PFSK-1 (cell line): ENCODE measurements at regions not wholly inside any gene's neighbourhood (a gene's known extent, or its start where the extent isn't known, plus 50 kb on each side); places are given as distances from the start of the nearest gene placed in this dataset.

Experiments
- POLR2AphosphoS5 ChIP-seq: IDR thresholded peaks from 2 replicates; pipeline ENCODE4 v1.6.1; 2012; ENCODE audit warnings: low read depth, mild to moderate bottlenecking, control low read depth, low read length, moderate library complexity
- SIN3A ChIP-seq: IDR thresholded peaks from 2 replicates; pipeline ENCODE4 v1.6.1; 2012; ENCODE audit warnings: mild to moderate bottlenecking, low read length, moderate library complexity, borderline replicate concordance; ENCODE audit not compliant: insufficient read depth
- TF ChIP-seq, protein P1 (sequence below), 2 experiments: IDR thresholded peaks; 2 replicates each; pipeline versions ENCODE4 v1.6.1 to v1.8.0; 2011 to 2012; ENCODE audit warnings: low read depth in 2 of 2, low read length in 2 of 2, control low read depth in 1 of 2, inconsistent platforms in 1 of 2, mild to moderate bottlenecking in 1 of 2, moderate library complexity in 1 of 2; ENCODE audit not compliant: insufficient read depth in 1 of 2

DNA sequence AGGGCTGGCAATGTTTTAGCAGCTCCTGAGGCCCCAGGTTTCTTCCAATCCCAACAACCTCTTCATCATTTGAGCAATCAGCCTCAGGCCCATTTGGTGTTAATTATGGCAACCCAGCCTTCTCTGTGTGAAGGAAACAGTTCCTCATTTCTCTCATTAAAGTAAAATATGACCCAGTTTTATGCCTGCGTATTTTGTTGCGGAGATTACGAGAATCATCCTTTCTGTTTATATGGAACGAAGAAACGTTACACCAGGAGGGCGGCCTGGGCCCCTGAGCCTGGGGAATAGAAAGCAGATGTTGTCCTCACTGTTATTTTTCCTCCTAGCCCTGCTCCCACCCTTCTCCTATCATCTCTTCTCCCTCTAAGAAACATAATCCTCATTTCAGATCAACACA, 332.2 kb upstream of the USP24 start:
- TF ChIP-seq, protein P1, sequence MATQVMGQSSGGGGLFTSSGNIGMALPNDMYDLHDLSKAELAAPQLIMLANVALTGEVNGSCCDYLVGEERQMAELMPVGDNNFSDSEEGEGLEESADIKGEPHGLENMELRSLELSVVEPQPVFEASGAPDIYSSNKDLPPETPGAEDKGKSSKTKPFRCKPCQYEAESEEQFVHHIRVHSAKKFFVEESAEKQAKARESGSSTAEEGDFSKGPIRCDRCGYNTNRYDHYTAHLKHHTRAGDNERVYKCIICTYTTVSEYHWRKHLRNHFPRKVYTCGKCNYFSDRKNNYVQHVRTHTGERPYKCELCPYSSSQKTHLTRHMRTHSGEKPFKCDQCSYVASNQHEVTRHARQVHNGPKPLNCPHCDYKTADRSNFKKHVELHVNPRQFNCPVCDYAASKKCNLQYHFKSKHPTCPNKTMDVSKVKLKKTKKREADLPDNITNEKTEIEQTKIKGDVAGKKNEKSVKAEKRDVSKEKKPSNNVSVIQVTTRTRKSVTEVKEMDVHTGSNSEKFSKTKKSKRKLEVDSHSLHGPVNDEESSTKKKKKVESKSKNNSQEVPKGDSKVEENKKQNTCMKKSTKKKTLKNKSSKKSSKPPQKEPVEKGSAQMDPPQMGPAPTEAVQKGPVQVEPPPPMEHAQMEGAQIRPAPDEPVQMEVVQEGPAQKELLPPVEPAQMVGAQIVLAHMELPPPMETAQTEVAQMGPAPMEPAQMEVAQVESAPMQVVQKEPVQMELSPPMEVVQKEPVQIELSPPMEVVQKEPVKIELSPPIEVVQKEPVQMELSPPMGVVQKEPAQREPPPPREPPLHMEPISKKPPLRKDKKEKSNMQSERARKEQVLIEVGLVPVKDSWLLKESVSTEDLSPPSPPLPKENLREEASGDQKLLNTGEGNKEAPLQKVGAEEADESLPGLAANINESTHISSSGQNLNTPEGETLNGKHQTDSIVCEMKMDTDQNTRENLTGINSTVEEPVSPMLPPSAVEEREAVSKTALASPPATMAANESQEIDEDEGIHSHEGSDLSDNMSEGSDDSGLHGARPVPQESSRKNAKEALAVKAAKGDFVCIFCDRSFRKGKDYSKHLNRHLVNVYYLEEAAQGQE (IDR thresholded peaks at IDR 0.05; ENCODE audit: insufficient read depth in 1 of 2, low read depth in 2 of 2, low read length in 2 of 2): no peak
- TF ChIP-seq POLR2AphosphoS5 (no peak), SIN3A (no peak)
